GM19372 (cell line): ENCODE measurements at regions not wholly inside any gene's neighbourhood (a gene's known extent, or its start where the extent isn't known, plus 50 kb on each side); places are given as distances from the start of the nearest gene placed in this dataset.

Experiments
- ATAC-seq: cut with Tn5 transposase; IDR thresholded peaks from one replicate; pipeline ENCODE4 v1.9.1; 2021; ENCODE audit warnings: mild to moderate bottlenecking, low read depth, moderate library complexity; ENCODE audit not compliant: unreplicated experiment

DNA sequence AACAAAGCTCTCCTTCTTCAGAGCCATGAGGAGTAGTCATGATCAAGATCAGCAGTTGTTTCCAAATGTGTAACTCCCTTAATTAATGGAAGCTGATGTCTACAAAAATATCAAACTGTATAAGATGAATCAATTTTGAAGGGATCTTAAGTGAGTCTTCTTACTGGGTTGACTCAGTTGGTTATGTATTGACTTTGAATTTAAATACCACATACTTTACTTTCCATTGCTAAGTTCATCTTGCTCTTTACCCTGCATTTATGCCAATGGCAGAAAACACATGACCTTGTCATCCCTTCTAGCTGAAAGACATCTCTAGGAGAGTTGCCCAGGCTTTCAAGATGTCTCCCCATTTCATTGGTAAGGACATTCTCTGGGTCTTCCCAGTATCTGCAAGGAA, 123.2 kb upstream of the STMND1 start:
- ATAC-seq, result no peak

DNA sequence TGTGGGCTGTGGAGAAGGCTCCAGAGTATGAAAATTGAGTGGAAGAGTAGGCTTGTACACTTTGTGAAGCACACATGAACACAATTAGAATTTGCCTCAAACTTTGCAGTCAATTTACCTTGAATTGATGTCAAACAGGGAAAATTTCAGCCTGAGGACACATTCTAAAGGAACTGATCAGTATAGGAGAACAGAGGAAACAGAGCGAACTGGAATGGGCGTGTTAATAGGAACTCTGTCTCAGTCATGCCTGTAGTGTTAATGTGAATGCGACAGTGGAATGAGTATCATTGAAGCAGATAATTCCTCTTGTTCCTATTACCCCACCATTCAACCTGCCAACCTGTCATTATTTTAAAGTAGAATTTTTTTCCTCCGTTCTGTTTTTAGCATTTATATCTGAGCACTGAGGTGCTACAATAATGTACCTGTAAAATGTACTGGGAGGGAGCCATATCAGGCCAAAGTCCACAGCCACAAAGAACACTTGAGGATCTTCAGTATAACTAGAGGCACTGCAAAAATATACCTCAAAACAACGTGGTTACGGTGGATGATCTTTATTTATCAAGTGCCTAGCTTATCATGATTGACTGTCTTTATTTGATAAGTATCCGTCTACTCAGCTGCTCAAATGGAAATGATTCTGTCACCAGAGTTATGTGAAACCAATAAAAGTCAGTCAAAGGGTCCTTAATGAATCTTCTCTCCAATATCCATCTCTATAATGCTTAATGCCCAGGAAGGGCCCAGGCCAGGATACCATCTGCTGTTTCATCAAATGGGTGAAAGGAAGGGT, 125.3 kb upstream of the STMND1 start:
- no peak for ATAC-seq

DNA sequence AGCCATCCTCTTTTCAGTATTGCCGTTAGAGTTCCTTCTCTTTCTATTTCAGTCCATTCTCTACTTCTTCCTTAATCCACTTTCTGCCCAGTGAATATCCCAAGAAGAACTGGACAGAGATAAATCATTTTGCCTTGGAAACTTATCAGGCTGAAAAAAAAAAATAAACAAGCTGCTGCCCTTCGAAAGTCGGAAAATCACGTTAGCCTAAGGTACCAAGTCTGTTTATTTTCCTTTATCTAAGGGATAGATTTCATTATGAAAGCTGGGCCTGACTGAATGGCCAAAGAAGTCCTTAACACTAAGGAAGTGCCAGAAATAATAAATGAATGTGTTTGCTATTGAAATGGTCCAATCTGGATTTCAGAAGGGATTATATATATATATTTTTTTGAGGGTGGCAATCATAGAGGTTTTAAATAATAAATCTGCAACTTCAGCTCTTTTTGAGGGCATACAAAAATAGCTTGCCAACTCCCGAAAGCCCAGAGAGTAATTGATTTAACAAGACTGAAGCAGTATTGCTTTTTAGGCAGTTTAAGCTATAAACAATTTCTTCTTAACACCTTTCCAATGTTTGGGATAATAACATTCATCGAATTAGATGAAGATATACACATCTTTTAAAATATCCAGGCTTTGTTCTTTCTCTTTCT, 127.0 kb upstream of the STMND1 start:
- ATAC-seq, result no peak

DNA sequence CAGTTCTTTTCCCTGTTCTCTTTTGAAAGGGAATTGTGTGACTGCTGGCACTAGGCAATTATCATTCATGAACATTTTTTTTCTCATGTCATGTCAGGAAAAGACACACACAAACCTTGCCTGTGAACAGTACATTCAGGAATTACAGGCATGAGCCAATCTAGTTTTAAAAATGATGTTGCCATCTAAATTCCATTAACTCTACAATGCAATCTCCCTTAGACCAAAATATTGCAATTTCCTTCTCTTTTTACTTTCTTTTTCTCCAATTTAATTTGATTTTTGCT, 127.5 kb upstream of the STMND1 start:
- ATAC-seq, result no peak

DNA sequence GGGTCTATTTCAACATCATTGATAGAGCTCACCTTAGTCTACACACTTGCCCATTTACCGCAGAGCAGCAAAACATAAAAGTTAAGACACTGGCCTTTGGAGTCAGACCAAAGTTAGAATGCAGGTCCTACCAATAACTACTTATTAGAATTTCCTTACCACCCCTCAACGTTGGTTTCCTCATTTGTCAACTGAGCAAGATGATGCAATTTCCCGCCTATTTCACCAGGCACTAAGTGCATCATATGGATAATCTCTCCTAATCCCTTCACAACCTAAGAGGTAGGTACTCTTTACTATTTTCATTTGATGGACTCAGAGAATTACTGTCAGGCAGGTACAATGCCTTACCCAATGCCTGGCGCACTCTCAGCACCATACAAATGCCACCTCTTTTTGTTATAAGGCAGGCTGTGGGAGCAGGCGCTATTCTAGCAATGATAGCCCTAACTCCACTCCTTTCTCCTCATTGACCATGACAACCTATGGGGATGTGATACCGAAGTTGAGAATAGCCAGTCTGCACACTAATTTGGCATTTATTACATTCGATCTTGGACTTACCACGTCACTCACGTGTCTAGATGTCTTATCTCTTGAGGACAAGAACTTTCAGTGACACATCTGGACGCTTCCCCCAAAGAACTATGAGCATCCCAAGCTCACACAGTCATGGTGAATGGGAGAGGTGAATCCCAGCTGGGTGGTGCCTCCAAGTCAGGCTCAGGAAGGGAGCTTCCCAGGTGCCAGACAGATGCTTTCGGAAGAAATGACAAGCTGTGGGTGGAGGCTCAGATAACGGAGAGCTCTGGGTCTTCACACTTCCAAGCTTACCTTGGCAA, 128.1 kb upstream of the STMND1 start:
- ATAC-seq, result no peak

DNA sequence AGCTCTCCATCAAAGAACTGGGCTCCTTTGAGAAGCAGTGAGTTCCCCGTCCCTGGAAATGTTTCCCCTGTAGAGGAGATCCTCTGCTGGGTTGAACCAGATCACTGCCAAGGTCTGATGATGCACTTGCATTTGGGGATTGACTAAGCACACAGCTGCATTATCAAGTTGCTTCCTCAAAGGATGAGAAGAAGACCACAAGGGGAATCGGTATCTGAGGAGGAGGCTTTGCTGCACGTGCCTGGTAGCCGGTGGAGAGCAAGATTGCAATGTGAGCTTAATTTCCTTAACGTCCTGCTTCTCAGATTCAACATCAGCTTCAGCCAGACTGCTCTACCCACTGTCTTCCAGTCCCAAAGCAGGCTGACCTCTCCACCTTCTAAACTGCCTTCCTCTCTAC, 128.8 kb upstream of the STMND1 start:
- ATAC-seq, result no peak

DNA sequence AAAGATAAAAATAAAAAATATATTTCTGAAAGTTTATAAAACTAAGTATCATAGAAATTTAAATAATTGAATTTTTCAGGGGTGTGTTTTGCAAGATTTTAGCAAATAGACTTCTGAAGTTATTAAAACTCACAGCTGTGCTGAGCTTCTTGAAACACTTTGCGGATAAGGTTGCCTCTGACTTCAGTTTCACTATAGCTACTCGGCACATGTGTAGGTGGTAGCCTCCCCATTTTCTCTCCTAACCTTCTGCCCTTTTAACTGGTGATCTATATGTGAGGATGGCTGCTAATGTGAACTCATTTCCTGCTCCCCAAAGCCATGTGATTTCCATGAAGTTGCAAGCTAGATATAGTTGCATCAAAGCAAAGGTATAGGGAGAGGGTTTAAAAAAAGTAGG, 129.3 kb upstream of the STMND1 start:
- no peak for ATAC-seq

DNA sequence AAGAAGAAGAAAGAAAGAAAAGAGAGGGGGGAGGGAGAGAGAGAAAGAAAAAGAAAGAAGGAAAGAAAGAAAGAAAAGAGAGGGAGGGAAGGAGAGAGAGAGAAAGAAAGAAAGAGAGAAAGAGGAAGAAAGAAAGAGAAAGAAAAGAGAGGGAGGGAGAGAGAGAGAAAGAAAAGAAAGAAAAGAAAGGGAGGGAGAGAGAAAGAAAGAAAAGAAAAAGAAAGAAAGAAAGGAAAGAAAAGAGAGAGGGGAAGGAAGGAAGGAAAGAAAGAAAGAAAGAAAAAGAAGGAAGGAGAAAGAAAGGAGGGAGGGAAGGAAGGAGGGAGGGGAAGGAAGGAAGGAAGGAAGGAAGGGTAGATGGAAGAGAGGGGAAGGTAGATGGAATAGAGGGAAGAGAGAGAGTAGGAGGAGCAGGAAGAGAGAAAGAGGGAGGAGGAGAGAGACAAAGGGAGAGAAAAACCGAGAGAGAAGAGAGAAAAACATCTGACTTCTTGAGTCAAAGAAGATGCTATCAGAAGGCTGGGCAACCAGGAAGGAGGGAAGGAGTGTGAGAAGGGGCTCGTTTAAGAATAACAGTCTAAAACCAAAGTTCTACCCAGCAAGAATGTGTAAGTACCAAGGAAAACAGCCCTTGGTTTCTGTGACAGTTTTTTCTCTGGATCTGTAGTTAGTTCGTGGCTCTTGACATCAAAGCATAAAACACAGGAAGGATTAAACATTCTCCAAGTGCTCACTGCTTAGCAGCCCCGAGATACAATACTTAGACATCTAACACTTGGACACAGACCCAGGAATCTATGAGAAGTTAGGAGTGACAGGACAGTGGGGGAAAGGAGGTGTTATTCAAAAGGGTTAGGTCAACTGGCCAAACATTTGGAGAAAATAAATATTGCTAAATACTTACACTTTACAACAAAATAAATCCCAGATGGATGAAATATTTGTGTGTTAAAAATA, 131.9 kb upstream of the STMND1 start:
- ATAC-seq, result no peak

DNA sequence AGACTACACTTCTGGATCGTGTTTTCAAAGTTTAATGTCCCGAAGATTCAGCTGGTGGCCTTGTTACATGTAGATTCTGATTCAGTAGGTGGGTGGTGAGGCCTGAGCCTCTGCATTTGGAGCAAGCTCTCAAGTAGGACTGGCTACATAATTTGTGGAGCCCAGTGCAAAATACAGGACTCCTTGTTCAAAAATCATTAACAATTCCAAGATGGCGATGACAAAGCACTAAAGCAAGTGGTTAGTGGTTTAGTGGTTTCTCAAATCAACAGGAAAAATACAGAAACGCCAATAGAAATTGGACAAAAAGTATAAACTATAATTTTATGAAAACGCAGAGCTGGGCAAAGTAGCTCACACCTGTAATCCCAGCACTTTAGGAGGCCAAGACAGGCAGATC, 133.7 kb upstream of the STMND1 start:
- no peak for ATAC-seq

DNA sequence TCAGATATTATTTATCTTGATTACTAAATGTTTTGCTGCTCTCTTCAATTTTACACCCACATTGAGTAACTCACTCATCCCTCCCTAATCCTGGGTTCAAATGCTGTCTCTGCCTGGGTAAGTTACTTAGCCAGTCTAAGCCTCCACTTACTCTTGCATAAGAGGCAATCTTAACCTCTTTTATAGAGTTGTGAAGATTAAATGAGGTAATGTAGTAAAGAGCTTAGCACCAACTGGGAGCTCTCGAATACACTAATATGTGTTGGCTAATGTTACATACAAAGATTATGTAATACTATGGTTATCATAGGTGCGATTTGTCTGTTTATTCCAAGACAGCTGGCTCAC, 134.4 kb upstream of the STMND1 start:
- no peak for ATAC-seq

DNA sequence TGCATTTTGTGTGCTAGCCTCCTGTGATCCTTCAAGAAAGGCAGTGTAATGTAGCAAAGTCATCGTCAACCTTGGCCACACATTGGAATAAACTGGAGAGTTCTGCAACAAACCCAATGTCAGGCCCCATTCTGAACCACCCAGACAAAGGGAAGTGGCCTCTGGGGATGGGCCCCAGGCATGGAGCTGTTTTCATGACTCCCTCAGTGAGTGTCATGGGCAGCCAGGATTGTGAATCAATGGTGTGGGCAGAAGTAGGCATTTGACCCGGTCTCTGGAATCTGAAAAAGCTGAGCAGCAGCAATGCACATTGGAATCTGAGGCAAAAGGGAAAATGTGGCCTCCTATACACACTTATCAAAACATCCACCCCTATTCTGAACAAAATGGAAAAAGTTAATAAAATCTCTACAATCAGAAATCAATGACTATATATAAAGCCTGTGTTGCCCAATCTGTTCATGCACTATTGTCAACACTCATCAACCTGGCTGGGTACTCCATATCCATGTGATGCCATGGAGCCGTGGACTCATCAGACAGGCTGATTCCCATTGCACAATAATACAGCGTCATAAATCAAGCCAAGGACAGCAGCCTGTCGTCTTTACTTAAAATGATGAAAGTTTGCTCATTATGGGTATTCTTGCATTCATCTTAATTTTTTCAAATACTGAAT, 134.9 kb upstream of the STMND1 start:
- no peak for ATAC-seq

DNA sequence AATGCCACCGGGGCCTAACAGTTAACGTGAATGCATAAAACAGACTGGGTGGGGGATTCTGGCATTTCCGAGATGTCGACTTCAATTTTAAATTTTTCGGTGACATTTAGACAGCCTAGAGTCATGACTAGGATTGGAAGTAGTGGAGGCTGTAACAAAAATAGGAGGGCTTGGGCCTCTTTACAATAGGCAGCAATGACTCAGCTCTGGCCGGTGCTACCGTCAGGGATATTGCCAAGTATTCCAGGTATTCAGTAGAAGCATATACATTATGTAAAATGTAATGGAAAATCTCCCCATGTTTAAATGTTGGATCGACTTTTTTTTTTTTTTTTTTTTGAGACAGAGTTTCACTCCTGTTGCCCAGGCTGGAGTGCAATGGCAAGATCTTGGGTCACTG, 136.2 kb upstream of the STMND1 start:
- ATAC-seq, result no peak

DNA sequence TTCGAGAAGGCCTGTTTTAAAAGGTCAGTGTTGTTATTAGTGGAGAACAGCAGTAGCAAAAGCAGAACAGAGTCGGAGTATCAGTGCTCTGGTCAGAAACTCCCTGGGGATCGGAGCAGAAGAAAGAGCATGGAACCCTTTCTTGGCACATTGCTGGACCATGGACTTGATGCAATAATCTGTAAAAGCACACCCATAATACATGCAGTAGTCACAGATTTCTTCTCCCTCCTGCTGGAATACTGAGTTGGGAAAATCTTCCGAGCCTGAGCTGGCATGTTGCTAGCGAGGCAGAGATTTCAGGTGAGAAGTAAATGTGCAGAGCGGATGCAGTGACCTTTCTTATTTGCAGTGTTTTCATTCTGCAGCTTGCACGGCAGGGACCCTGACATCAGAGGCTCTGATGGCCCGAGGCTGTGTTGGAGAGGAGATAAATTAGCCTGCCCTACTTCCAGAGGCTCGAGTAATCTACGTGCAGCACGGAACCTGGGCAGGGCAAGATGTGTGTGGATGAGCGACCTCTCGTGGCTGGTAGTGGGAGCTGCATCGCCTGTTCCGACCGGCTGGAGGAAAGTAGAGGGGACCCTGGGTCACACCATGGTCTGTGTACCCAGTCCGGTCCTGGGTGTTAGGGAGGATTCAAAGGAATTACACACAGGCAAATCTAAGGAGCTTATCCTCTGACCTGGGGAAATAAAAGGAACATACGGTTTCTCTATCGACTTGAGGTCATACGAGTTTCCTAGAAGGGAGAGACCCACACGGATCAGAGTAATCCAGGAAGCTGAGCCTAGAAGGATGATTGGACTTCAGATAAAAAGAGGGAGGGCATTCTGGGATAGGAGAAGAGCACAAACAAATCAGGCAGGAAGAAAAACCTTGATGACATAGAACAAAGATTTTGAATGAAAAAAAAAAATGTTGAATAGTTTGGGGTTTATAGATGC, 137.0 kb upstream of the STMND1 start:
- ATAC-seq, result no peak

DNA sequence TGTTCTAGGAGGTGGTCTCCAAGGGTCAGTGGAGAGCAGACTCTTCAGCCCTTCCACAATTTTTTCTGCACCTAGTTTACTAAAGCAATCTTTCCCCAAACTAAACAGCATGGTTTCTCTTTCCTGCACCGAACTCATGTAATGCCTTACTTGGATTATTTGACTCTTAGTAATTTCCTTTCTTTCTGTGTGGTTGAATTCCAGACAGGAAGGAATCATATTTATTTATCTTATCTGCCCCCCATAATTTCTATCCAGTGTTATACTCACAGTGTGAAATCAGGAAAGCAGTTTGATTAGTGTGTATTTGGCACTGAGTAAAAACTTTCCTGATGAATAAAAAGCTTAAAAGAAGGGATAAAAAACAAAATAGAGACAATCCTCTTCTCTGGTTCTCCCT, 140.3 kb upstream of the STMND1 start:
- no peak for ATAC-seq

DNA sequence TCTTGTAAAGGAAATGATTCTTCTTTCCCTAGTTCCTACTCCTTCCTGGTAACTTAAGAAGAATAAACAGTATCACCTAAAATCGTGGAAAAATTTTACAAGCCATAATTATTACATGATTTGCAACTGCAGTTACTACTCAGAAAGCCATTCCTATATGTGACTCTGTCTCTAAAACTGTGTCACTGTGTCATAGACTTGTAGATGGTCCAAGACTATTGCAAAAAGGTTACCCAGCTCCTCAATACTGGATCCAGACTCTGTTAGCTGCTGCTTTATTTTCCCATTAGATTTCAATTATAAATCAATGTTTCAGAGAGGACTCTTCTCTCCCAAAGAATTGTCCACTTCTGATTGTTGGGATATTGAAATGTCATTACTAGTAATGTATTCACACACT, 142.1 kb upstream of the STMND1 start:
- no peak for ATAC-seq

DNA sequence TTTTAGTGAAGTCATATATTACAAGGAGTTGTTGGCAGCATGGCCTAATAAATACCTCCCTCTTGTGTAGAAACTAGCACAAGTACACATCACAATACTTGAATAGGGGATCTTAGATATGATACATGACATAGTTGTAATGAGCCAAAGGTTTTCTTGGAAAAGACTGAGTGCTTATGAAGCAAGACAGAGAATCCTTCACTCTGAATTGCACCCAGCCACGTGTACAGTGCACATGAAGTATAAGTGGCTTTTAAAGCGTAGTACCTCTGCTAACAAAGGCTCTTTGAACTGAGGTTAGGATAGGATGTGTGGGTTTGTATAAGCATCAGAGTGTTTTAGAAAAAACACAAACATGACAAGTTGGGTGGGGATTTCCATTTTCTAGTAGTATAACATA, 145.5 kb upstream of the STMND1 start:
- ATAC-seq, result no peak

DNA sequence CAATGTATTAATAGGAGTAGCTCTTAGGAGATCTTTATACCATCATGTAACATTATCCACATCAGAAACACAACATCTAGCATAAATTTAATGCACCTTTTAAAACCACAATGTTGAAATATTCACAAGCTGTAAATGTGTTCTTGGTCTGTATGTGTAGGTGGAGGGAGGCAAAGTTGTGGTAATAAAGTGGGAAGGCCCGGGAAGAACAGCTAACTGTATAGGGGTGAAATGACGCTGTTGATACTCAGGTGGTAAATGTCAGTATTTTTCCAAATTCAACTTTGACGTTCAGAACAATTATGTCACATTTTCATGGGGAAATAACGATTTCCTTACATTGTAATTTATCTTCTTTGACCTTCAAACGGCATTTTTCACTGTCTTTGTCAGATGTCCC, 146.0 kb upstream of the STMND1 start:
- ATAC-seq, result no peak

DNA sequence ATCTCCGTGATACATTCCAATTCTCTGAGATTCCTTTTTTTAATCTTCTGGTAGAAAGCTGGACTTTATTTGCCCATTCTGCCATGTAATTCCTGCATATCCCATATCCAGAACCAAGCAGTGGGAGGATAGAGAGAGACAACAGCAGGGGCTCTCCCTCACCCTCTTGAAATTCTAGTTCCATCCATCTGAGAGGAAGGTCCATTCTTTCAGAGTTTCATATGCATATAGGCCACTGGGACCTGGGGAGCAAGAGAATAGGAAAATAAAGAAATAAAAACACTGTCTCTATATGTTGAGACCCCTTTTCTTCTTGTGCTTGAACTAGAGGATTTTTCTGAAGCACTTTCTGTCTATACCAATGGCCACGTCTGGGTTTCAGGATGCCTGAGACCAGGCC, 147.9 kb upstream of the STMND1 start:
- ATAC-seq, result no peak

DNA sequence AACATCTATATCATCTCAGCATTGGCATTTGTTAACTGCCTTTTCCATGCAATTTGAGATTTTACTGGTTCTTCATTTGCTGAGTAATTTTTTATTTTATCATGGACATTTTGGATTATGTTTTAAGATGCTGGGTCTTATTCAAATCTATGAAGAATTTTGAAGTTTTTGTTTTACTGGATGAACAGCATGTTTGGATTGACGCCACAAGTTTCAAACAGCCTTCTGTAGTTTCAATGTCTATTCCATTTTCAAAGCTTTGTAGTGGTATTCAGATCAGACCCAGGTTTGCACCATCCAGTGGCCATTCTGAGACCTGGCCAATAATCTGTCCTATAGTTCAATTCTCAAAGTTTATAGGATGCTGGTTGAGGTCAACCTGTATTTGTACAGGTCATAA, 148.4 kb upstream of the STMND1 start:
- ATAC-seq, result no peak
